Breast epithelium (tissue), 4 donors: ENCODE measurements at regions not wholly inside any gene's neighbourhood (a gene's known extent, or its start where the extent isn't known, plus 50 kb on each side); places are given as distances from the start of the nearest gene placed in this dataset.

ENCODE experiments used
- DNase-seq, 2 donors: peaks; one replicate each; pipeline ENCODE4 v3.0.0-alpha.2; 2019; ENCODE audit warnings: low spot score in 2 of 2
- H3K27ac ChIP-seq, 2 donors: fragments of 200-600 bp; sonication (generic) in 1 of 2; one replicate each; pipeline ENCODE4 v1.5.1; 2016 to 2019; ENCODE audit warnings: mild to moderate bottlenecking in 1 of 2
- H3K27me3 ChIP-seq, 2 donors: fragments of 200-600 bp; sonication (generic) in 1 of 2; one replicate each; pipeline versions ENCODE4 v1.5.1 to v1.6.0; 2017 to 2019; ENCODE audit warnings: control low read depth in 1 of 2, mild to moderate bottlenecking in 1 of 2
- H3K36me3 ChIP-seq: fragments of 200-600 bp; one replicate; pipeline ENCODE4 v1.5.1; 2019
- H3K4me1 ChIP-seq, 2 donors: fragments of 200-600 bp; sonication (generic); one replicate each; pipeline ENCODE4 v1.5.1; 2016 to 2019; ENCODE audit warnings: control low read depth in 1 of 2
- H3K4me3 ChIP-seq, 3 donors: fragments of 200-600 bp; sonication (generic); 1 replicate in 2 of 3; 2 replicates in 1 of 3; pipeline ENCODE4 v1.5.1; 2016 to 2019; ENCODE audit warnings: mild to moderate bottlenecking in 3 of 3, moderate library complexity in 2 of 3
- H3K9me3 ChIP-seq, 2 donors: fragments of 200-600 bp; sonication (generic) in 1 of 2; one replicate each; pipeline ENCODE4 v1.5.1; 2016 to 2019; ENCODE audit warnings: control low read depth in 1 of 2
- CTCF ChIP-seq, 3 donors: fragments of 450-650 bp; IDR thresholded peaks; one replicate each; pipeline ENCODE4 v1.5.1; 2016 to 2017; ENCODE audit warnings: antibody characterized with exemption in 3 of 3, mild to moderate bottlenecking in 3 of 3, moderate library complexity in 3 of 3
- POLR2A ChIP-seq: fragments of 450-650 bp; IDR thresholded peaks from one replicate; pipeline ENCODE4 v1.6.1; 2016; ENCODE audit warnings: antibody characterized with exemption, mild to moderate bottlenecking, moderate library complexity
- POLR2AphosphoS5 ChIP-seq, 3 donors: sonication (generic); formaldehyde crosslinking; IDR thresholded peaks; one replicate each; pipeline ENCODE4 v1.6.1; 2017; ENCODE audit warnings: antibody characterized with exemption in 3 of 3
- intact Hi-C: fragments of 100-400 bp; cut with DNase I; formaldehyde crosslinking; loops from one replicate; pipeline ENCODE4 v1.15.1; 2023; ENCODE audit warnings: low total_unique reads

DNA sequence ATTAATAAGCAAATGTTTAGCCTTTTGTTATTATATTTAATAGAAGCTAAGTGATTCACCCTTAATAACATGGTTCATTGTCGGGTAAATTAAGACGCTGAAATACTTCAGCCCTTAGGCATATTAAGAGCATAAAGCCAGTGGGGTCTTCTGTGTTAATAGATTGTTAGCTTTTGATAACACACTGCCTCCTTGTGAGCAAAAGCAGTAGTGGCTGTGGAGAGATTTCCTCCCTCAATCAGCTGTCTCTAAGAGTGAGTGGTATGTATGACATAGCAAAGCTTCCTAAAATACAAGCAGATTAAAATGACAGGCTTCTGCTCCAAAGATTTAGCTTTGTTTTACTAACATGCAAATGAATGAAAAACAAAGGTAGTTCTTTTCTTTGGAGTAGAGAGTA lies 143.7 kb upstream of the SYT4 start:
- intact Hi-C loops = no loop called here
- no peaks in the 10 kb centered on the region for H3K36me3 ChIP-seq
- H3K27me3 ChIP-seq = no peaks in the 10 kb centered on the region
- H3K9me3 ChIP-seq = no peaks in the 10 kb centered on the region
- no peak overlapping the region for H3K4me3 ChIP-seq
- DNase-seq = no peak
- no peaks in the 10 kb centered on the region for H3K4me1 ChIP-seq
- H3K27ac ChIP-seq = no peak overlapping the region
- TF ChIP-seq CTCF (IDR thresholded peaks at IDR 0.05) = no peak
- TF ChIP-seq POLR2A = no peak
- TF ChIP-seq POLR2AphosphoS5 (IDR thresholded peaks at IDR 0.05) = no peak

- no peaks in the 10 kb centered on the region for H3K9me3 ChIP-seq
- TF ChIP-seq POLR2AphosphoS5 (IDR thresholded peaks at IDR 0.05) = no peak
- no peak for TF ChIP-seq POLR2A
- no peak for TF ChIP-seq CTCF (IDR thresholded peaks at IDR 0.05)
- no peak overlapping the region for H3K4me3 ChIP-seq
- DNase-seq = no peak
- no peak overlapping the region for H3K27ac ChIP-seq
- H3K27me3 ChIP-seq = no peaks in the 10 kb centered on the region
- intact Hi-C loops = no loop called here
- H3K36me3 ChIP-seq = no peaks in the 10 kb centered on the region
- no peaks in the 10 kb centered on the region for H3K4me1 ChIP-seq
Observed at GRCh38 chr18:43422518-43422917, 145.2 kb upstream of the SYT4 start.

GRCh38 chr18:43435851-43436250 lies 158.6 kb upstream of the SYT4 start:
- intact Hi-C loops = no loop called here

GRCh38 chr18:43442131-43442530 lies 164.8 kb upstream of the SYT4 start:
- H3K27me3 ChIP-seq = no peaks in the 10 kb centered on the region
- no peak for TF ChIP-seq CTCF (IDR thresholded peaks at IDR 0.05)
- no peak for TF ChIP-seq POLR2AphosphoS5 (IDR thresholded peaks at IDR 0.05)
- TF ChIP-seq POLR2A = no peak
- no peak overlapping the region for H3K4me3 ChIP-seq
- intact Hi-C loops = no loop called here
- DNase-seq = no peak
- no peaks in the 10 kb centered on the region for H3K36me3 ChIP-seq
- H3K9me3 ChIP-seq = peaks cover 10 to 27% of the 10 kb centered on the region in 2 donors
- H3K27ac ChIP-seq = no peak overlapping the region
- no peaks in the 10 kb centered on the region for H3K4me1 ChIP-seq

More at GRCh38 chr18:43435851-43436250, 158.6 kb upstream of the SYT4 start:
- no peaks in the 10 kb centered on the region for H3K36me3 ChIP-seq
- TF ChIP-seq POLR2A = no peak
- no peak for TF ChIP-seq POLR2AphosphoS5 (IDR thresholded peaks at IDR 0.05)
- no peak for TF ChIP-seq CTCF (IDR thresholded peaks at IDR 0.05)
- H3K4me1 ChIP-seq = no peaks in the 10 kb centered on the region
- no peak for DNase-seq
- no peaks in the 10 kb centered on the region for H3K27me3 ChIP-seq
- H3K27ac ChIP-seq = no peak overlapping the region
- peaks cover 10 to 27% of the 10 kb centered on the region in 2 donors for H3K9me3 ChIP-seq
- no peak overlapping the region for H3K4me3 ChIP-seq

- H3K27ac ChIP-seq = no peak overlapping the region
- peaks cover 10 to 27% of the 10 kb centered on the region in 2 donors for H3K9me3 ChIP-seq
- H3K27me3 ChIP-seq = no peaks in the 10 kb centered on the region
- no peaks in the 10 kb centered on the region for H3K36me3 ChIP-seq
- DNase-seq = no peak
- intact Hi-C loops = no loop called here
- no peak overlapping the region for H3K4me3 ChIP-seq
- no peaks in the 10 kb centered on the region for H3K4me1 ChIP-seq
- no peak for TF ChIP-seq POLR2A
- no peak for TF ChIP-seq POLR2AphosphoS5 (IDR thresholded peaks at IDR 0.05)
- no peak for TF ChIP-seq CTCF (IDR thresholded peaks at IDR 0.05)
Observed at GRCh38 chr18:43442571-43442970, 165.3 kb upstream of the SYT4 start.
